Stimulated activated CD8-positive, alpha-beta memory T cell treated with anti-CD3 and anti-CD28 coated beads, Interleukin-7, amount 100 ng/mL, for 4 hours (primary cell): ENCODE measurements at regions not wholly inside any gene's neighbourhood (a gene's known extent, or its start where the extent isn't known, plus 50 kb on each side); places are given as distances from the start of the nearest gene placed in this dataset.
"Not testable (repeated sequence)": the region's sequence is repeated elsewhere in the genome, so short reads cannot be mapped to it uniquely, and the experiment has no call there.

Experiments
- DNase-seq, 2 donors: peaks; one replicate each; pipeline ENCODE4 v3.0.0-alpha.2; 2020; ENCODE audit warnings: low read depth in 2 of 2

DNA sequence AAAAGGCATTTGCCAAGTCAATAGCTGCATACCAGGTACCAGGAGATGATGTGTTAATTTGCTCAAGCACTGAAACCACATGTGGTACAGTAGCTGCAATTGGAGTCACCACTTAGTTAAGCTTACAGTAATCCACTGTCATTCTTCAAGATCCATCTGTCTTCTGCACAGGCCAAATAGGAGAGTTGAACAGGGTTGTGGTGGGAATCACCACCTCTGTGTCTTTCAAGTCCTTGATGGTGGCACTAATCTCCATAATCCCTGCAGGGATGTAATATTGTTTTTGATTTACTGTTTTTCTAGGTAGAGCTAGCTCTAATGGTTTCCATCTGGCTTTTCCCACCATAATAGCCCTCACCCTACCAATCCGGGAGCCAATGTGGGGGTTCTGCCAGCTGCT lies 91.9 kb downstream of the FCRL5 start:
- DNase-seq, result no peak

DNA sequence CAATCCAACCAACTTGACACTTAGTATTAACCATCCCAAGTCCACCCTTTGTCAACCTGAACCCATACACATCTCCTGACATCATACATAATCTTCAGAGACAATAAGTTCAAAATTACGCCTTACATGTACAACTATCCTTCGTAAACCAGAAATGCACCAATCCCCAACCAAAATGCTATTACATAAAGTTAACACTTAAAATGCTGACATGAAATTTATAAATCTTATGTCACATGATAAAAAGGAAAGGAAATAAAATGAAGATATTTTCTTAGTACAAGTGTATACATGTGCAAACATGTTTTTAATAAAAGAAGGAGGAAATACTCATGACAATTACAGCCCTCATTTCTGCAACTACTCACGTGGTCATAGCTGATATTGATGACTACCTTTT lies 95.0 kb downstream of the FCRL5 start:
- DNase-seq, result no peak

DNA sequence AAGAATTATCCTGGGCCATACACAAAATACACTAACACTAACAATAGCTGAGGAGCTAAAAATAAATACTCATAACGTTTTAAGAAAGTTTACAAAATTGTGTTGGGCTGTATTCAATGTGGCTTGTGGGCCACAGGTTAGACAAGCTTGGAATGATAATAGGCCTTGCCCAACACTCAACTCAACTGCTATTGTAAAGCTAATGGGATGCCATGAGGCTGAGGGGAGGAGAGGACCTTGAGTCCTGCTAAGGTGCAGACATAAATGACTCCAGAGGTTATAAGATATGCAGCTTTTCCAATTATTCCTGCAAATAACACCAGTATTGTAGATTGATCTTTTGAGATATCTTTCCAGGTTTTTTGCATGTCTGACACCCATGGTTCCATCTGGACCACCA lies 97.0 kb downstream of the FCRL5 start:
- no peak for DNase-seq

DNA sequence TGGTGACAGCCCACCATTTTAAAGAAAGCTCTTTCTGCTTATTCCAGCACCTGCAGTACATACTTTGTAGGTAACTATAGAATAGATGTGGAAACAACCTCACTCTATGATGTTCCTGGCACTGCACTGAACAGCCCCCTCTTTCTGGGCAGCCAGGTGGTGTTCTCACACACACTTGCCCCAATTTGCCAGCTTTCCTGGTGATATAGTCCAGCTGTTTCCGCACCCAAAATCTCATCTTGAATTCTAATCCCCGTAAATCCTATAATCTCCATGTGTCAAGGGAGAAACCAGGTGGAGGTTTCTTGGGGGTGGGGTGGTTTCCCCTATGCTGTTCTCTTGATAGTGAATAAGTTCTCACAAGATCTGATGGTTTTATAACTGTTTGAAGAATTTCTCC lies 102.2 kb downstream of the FCRL5 start:
- DNase-seq, result no peak

DNA sequence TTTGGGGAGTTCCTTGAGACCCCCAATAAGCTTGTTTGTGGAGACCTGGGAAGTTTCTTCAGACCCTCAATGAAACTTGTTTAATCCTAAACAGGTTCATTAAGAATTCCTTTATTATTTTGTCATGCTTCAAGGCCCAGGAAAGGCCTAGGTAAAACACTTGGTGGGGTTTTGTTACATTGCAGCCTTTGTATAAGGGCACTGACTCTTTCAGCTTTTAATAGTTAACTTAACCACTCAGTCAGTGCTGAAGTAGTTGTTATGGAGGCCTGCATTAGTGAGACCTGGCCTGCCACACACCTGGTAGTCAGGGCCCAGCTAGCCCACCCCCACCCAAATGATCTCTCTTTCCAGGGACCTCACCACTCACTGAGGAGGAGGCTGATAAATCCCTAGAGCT lies 103.7 kb downstream of the FCRL5 start:
- no peak for DNase-seq

DNA sequence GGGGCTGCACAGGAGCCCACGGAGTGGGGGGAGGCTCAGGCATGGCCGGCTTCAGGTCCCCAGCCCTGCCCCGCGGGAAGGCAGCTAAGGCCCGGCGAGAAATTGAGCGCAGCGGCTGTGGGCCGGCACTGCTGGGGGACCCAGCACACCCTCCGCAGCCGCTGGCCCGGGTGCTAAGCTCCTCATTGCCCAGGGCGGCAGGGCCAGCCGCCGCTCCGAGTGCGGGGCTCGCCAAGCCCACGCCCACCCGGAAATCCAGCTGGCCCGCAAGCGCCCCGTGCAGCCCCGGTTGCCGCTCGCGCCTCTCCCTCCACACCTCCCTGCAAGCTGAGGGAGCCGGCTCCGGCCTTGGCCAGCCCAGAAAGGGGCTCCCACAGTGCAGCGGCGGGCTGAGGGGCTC lies 106.0 kb downstream of the FCRL5 start:
- DNase-seq, result not testable (repeated sequence)

DNA sequence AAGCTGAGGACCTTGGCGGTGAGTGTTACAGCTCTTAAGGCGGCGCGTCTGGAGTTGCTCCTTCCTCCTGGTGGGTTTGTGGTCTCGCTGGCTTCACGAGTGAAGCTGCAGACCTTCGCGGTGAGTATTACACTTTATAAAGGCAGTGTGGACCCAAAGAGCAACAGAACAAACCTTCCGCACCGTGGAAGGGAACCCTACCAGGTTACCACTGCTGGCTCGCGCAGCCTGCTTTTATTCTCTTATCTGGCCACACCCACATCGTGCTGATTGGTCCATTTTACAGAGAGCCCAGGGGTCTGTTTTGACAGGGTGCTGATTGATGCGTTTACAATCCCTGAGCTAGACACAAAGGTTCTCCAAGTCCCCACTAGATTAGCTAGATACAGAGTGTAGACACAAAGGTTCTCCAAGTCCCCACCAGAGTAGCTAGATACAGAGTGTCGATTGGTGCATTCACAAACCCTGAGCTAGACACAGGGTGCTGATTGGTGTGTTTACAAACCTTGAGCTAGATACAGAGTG lies 106.6 kb downstream of the FCRL5 start:
- not testable (repeated sequence) for DNase-seq

DNA sequence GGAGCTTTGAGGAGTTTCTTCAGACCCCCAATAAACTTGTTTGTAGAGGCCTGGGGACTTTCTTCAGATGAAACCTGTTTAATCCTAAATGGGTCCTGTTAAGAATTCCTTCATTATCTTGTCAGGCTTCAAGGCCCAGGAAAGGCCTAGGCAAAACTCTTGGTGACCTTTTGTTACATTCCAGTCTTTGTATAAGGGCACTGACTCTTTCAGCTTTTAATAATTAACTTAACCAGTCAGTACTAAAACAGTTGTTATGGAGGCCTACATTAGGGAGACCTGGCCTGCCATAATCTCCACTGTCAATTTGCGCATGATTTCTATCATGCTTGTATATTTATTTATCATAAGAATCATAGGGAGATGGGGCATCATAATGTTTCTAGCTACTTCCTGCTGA lies 110.2 kb downstream of the FCRL5 start:
- no peak for DNase-seq

DNA sequence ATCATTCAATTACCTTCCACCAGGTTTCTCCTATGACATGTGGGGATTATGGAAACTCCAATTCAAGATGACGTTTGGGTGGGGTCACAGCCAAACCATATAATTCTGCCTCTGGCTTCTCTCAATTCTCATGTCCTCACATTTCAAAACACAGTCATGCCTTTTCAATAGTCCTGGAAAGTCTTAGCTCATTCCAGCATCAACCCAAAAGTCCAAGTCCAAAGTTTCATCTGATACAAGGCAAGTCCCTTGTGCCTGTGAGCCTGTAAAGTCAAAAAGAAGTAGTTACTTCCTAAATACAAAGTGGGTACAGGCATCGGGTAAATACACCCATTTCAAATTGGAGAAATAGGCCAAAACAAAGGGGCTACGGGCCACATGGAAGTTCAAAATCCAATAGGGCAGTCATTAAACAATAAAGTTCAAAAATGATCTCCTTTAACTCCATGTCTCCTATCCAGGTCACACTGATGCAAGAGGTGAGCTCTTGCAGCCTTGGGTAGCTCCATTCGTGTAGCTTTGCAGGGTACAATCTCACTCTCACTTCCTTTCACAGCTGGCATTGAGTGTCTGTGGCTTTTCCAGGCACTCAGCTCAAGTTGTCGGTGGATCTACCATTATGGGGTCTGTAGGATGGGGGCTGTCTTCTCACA lies 112.9 kb downstream of the FCRL5 start:
- no peak for DNase-seq

DNA sequence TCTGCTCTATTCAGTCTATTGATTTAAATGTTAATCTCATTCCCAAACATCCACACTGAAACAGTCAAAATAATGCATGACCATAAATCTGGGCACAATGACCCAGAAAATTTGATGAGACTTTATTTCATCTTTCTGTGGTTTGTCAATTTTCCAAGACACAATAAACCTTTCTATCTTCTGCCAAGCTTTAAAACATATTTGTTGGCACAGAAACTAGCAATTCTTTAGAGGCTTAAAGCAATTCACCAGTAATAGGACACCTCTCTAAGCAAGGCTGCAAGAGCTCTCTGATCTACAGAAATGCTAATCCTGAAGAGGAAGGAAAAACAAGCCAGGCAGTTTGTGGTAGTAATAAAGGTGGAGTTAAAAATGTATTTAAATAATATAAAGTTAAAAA lies 113.7 kb downstream of the FCRL5 start:
- no peak for DNase-seq

DNA sequence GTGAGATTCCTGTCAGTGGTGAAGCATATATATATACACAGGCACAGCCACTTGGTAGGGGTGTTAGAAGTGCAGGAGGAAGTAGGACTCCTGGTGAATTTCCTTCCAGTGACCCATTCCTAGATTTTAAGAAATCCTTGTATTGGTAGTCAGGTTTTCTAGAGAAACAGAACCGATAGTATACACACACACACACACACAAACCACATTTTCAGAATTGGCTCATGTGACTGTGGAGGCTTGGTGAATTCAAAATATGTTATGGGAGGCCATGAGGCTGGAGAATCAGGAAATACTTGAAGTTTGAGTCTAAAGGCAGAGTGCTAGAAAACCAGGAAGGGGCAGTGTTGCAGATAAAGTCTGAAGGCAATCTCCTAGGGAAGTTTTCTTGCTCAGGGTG lies 114.2 kb downstream of the FCRL5 start:
- DNase-seq, result no peak

DNA sequence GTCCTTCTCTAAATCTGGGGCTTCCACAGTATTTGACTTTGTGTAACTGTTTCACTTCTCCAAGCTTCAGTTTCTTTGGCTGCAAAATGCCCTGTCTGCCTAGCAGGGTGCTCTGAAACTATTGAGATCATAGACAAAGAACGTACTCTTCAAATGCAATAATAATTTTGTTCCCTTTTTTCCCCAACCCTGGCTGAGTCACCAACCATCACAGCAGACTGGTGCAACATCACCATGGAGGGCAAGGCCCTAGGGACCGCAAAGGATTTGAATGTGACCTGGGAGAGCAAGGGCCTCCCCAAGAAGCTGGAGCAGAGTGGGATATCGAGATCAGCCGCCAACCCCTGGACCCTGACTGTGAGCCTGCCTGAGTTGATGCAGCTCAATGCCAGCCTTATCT lies 115.0 kb downstream of the FCRL5 start:
- DNase-seq, result no peak

DNA sequence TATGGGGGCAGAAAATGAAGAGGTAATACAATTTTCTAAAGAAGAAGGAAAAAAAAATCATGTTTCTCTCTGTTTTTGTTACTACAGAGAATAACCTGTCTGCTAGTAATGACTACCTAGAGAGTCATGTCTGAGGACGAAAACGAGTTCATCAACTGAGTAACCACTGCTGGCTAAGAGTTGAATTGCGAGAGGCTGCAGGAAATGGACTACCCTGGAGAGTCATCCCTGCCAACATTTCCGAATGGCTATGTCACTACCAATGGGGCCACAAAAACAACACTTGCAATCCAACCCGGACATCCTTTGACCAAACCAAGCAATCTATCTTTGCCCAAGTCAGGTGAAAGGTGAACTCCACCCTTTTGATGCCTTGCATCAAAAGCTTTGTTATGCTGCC lies 120.6 kb downstream of the FCRL5 start:
- no peak for DNase-seq

DNA sequence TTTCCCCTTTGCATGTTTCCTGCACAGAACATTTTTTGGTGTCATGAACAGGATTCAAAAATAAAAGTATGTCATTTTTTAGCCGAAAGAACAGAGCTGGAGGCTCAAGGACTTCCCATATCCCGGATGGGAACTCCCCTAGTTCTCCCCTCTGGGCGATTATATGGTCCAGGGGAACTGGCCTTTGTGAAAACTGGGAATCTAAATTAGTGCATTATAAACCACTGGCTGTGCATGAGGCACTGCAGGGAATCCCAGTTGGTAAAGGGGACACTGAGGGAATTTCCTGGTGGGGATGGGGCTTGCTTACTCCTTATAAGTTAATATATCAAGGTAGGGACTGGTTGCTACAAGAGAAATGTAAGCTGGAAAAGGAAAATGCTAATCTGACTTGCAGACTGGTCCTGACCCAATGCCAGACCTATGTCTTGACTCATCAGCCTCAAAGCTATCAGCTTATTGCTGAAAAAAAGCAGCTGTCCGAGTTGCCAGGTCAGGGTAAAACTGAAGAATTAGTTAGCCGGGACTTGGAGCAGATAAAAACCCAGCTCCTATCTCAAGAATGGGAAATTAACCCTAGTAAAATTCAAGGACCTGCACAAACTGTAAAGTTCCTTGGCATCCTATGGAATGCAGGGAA lies 122.6 kb downstream of the FCRL5 start:
- DNase-seq, result no peak

DNA sequence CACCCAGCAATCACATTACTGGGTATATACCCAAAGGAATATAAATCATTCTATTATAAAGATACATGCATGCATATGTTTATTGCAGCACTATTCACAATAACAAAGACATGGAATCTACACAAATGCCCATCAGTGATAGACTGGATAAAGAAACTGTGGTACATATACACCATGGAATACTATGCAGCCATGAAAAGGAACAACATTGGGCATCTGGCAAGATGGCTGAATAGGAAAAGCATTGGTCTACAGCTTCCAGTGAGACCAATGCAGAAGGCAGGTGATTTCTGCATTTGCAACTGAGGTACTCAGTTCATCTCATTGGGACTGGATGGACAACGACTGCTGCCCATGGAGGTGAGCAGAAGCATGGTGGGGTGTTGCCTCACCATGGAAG lies 128.6 kb downstream of the FCRL5 start:
- not testable (repeated sequence) for DNase-seq

DNA sequence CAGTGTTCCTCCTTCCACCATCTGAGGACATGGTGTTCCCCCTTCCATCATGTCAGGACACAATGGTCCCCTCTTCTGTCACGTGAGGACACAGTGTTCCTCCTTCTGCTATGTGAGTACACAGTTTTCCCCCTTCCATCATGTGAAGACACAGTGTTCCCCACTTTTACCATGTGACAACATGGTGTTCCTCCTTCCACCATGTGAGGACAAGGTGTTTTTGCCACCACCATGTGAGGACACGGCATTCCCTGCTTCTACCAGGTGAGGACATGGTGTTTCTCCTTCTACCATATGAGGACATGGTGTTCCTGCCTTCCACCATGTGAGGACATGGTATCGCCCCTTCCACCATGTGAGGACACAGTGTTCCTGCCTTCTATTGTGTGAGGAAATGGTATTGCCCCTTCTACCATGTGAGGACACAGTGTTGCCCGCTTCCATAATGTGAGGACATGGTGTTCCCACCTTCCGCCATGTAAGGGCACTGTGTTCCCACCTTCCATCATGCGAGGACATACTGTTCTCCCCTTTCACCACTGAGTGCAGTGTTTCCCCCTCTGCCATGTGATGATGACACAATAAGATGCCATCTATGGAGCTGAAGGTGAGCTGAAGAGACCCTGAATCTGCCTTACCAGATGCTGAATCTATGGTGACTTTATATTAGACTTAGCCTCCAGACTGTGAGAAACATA lies 132.3 kb downstream of the FCRL5 start:
- no peak for DNase-seq

DNA sequence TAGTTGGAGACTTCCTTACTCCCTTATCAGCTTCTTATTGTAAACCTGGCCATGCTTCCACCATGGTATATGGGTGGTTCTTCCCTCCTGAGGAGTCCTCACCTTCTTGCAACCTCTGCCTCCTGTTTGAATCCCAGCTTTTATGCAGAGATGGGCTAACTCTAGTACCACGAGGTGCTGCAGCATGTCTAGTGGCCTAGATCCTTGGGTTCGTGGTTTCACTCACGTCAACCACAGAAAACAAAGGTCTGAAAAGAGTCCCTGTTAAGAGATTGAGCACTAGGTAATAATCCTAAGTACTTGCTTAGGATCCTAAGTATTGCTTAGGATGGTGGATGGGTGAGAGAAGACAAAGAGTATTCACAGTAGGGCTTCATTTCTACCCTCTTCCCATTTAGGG lies 133.7 kb downstream of the FCRL5 start:
- DNase-seq, result no peak

DNA sequence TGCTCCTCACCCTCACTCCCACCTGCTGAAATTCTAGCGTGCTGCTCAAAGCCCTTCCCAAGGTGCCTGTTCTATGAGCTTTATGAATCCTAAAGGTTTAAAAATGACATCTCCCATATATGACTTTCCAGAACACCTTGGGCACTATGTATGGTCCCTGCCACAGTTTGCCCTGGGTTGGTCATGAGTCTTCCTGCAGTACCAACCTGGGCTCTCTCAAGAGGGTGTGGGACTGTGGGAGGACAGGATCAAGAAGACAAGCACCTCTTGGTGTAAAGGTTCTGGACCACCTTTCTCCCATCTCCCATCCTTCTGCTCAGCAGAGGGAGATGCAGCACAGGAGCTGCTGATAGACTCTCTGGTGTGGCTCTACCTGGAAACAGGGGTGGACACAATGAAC lies 134.1 kb downstream of the FCRL5 start:
- no peak for DNase-seq

DNA sequence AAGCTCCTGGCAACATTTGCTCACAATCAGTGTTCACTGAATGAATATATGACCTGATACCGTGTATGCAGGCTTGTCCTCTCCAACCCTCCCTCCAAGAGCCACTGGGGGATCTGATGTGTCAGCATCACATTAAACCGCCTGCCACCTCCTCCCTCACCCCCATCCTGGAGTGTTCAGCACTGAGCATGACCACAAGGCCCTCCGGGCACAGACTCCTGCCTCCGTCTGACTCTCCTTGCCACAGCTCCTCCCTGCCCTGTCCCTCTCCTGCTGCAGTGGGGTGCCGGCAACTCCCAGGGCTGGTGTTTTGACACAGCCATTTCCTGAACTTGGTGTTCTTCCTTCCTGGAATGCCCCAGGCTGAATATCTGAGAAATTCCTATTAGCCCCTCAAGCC lies 136.7 kb downstream of the FCRL5 start:
- no peak for DNase-seq

DNA sequence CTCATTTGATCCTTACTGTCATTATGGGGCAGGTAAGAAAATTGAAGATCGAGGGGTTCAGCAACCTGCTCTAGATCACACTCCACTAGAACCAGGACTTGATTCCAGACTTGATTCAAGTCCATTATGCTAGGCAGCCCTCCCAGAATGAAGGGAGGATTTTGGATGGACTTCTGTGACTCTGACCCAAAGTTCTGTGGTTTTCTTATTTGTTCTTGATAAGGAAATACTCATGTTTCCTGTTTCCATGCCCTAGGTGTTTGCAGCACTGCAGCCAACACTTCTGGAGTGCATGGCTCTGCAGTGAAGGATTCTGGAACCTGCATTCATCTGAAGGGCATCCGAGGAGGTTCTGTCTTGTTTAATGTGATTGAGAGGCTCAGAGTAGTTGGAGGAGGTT lies 140.0 kb downstream of the FCRL5 start:
- DNase-seq, result no peak

DNA sequence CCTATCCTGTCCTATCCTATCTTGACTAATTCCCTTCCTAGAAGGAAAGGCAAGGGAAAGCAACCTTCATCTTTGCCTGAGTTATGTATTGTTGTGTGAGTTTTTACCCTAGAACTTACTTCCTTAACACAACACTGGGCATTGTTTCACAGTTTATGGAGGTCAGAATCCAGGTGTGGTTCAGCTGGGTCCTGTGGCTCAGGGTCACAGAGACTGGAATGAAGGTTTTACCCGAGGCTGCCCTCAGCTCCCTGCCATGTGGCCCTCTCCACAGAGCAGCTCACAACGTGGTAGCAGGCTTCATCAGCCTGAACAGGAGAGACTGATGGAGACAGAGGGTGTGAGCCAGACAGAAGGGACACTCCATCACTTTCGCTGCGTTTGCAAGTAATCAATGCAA lies 140.5 kb downstream of the FCRL5 start:
- DNase-seq, result no peak

DNA sequence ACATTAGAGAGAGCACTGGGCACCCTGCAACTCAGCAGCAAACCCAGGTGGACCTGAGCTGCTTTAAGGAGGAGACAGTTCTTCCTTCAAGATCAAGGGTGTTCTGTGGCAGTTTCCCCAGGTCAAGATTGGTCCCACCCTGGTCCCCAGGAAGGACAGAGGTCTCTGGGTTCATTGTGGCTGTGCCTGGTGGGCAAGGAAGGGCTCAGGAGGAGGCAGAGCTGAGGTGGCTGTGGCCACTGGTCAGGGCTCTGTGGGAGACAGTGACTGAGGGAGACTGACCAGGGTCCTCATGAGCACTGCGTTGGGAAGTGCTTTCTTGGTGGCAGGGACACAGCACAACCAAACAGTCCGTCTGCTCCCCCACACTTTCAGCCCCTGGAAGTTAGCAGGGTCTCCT lies 141.3 kb downstream of the FCRL5 start:
- DNase-seq, result no peak

DNA sequence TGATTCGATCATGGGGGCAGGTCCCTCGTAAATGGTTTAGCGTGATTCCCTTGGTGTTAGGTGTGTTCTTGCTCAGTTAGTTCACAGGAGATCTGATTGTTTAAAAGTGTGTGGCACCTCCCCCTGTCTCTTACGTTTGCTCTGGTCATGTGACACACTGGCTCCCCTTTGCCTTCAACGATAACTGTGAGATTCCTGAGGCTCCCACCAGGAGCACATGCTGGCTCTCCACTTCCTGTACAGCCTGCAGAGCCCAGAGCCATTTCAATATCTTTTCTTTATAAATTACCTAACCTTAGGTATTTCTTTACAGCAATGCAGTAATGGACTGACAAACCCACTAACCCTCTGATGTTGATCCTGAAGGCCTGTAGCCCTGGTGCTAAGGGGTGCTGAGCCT lies 141.9 kb downstream of the FCRL5 start:
- DNase-seq, result no peak
